ENCODE measurements at regions not wholly inside any gene's neighbourhood (a gene's known extent, or its start where the extent isn't known, plus 50 kb on each side); places are given as distances from the start of the nearest gene placed in this dataset.

GRCh38 chr1:82979593-82980236, 1019.2 kb downstream of the TTLL7 start:
- Histone ChIP-seq H3K79me2 (ENCODE audit: control insufficient read depth, low read length) (no peaks in the 10 kb centered on the region), H3K27ac (ENCODE audit: low read depth, low read length) (peak overlapping the region; percentile 52), H3K4me3 (ENCODE audit: low read length) (peak overlapping the region; percentile 36; the same call in 1 of the 2 replicates), H3F3A (ENCODE audit: control insufficient read depth, insufficient read depth) (no peaks in the 10 kb centered on the region), H3K9me3 (ENCODE audit: control insufficient read depth, insufficient read depth, low read length) (no peaks in the 10 kb centered on the region), H3K9me2 (replicated peaks; ENCODE audit: control insufficient read depth, low read length) (no peaks in the 10 kb centered on the region), H4K20me1 (ENCODE audit: control insufficient read depth, insufficient read depth, low read depth, low read length) (no peaks in the 10 kb centered on the region), H3K4me2 (ENCODE audit: low read length) (peak overlapping the region; percentile 53), H3K4me1 (ENCODE audit: control insufficient read depth, low read length) (peaks cover 10% of the 10 kb centered on the region), H3K36me3 (ENCODE audit: control insufficient read depth, low read length) (no peaks in the 10 kb centered on the region), H3K27me3 (ENCODE audit: control insufficient read depth, low read length) (no peaks in the 10 kb centered on the region)
- TF ChIP-seq CTCF (IDR thresholded peaks at IDR 0.05; ENCODE audit: low read depth, low read length, poor library complexity, severe bottlenecking) = no peak

- TF ChIP-seq EZH2phosphoT487 (IDR thresholded peaks at IDR 0.05; ENCODE audit: borderline replicate concordance, low read length) (no peak), CTCF (IDR thresholded peaks at IDR 0.05; ENCODE audit: low read depth, low read length, poor library complexity, severe bottlenecking) (no peak)
- Histone ChIP-seq H3K36me3 (ENCODE audit: control insufficient read depth, low read length) (no peaks in the 10 kb centered on the region), H3K27me3 (ENCODE audit: control insufficient read depth, low read length) (no peaks in the 10 kb centered on the region), H3K4me3 (ENCODE audit: low read length) (no peak overlapping the region), H3K4me1 (ENCODE audit: control insufficient read depth, low read length) (peaks cover 10% of the 10 kb centered on the region), H3K27ac (ENCODE audit: low read depth, low read length) (no peak overlapping the region), H3K79me2 (ENCODE audit: control insufficient read depth, low read length) (no peaks in the 10 kb centered on the region), H3F3A (ENCODE audit: control insufficient read depth, insufficient read depth) (no peaks in the 10 kb centered on the region), H3K9me2 (replicated peaks; ENCODE audit: control insufficient read depth, low read length) (no peaks in the 10 kb centered on the region), H4K20me1 (ENCODE audit: control insufficient read depth, insufficient read depth, low read depth, low read length) (no peaks in the 10 kb centered on the region), H3K9me3 (ENCODE audit: control insufficient read depth, insufficient read depth, low read length) (no peaks in the 10 kb centered on the region), H3K4me2 (ENCODE audit: low read length) (no peak overlapping the region)
These were observed 1020.2 kb downstream of the TTLL7 start for GRCh38 chr1:82978461-82979324.

- Histone ChIP-seq H3K4me2 (ENCODE audit: low read length) (no peak overlapping the region), H4K20me1 (ENCODE audit: control insufficient read depth, insufficient read depth, low read depth, low read length) (no peaks in the 10 kb centered on the region), H3K9me3 (ENCODE audit: control insufficient read depth, insufficient read depth, low read length) (no peaks in the 10 kb centered on the region), H3K79me2 (ENCODE audit: control insufficient read depth, low read length) (no peaks in the 10 kb centered on the region), H3K27me3 (ENCODE audit: control insufficient read depth, low read length) (no peaks in the 10 kb centered on the region), H3K9me2 (replicated peaks; ENCODE audit: control insufficient read depth, low read length) (no peaks in the 10 kb centered on the region), H3K36me3 (ENCODE audit: control insufficient read depth, low read length) (no peaks in the 10 kb centered on the region), H3K27ac (ENCODE audit: low read depth, low read length) (no peak overlapping the region), H3K4me3 (ENCODE audit: low read length) (no peak overlapping the region), H3K4me1 (ENCODE audit: control insufficient read depth, low read length) (no peaks in the 10 kb centered on the region), H3F3A (ENCODE audit: control insufficient read depth, insufficient read depth) (no peaks in the 10 kb centered on the region)
- no peak for TF ChIP-seq CTCF (IDR thresholded peaks at IDR 0.05; ENCODE audit: low read depth, low read length, poor library complexity, severe bottlenecking)
- no peak for TF ChIP-seq EZH2phosphoT487 (IDR thresholded peaks at IDR 0.05; ENCODE audit: borderline replicate concordance, low read length)
These were observed 1025.9 kb downstream of the TTLL7 start for GRCh38 chr1:82972841-82973553.
